ENCODE measurements at regions not wholly inside any gene's neighbourhood (a gene's known extent, or its start where the extent isn't known, plus 50 kb on each side); places are given as distances from the start of the nearest gene placed in this dataset.

DNA sequence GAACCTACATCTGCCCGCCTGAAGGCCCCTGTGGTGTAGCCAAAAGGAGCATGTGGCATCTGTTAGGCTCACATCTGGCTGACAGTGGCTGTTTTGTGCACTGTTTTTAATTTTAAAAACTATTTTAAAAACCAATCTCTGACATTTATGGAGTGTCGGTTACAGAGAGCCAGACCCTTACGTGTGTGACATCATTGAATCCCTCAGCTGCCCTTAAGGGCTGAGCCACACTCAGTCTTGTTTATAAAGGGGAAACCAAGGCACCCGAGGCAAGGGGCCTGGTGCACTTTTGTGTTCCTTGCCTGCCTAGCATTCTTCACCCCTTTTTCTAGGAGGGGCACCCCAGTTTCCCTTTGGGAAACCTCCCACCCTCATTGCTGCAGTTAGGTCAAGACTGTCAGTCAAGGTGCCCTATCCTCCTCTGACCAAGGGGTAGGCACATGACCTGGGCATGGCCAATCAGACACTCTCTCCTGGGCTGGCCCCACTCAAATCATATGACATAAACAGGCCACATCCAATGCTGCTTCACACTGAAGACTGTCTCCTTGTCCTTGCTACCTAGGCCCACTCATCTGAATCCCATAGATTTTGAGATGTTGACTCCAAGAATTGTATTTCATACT, 105.3 kb downstream of the LSM3 start:
- no peak for TF ChIP-seq POLR2A (IDR thresholded peaks at IDR 0.05)
- TF ChIP-seq, protein P1, sequence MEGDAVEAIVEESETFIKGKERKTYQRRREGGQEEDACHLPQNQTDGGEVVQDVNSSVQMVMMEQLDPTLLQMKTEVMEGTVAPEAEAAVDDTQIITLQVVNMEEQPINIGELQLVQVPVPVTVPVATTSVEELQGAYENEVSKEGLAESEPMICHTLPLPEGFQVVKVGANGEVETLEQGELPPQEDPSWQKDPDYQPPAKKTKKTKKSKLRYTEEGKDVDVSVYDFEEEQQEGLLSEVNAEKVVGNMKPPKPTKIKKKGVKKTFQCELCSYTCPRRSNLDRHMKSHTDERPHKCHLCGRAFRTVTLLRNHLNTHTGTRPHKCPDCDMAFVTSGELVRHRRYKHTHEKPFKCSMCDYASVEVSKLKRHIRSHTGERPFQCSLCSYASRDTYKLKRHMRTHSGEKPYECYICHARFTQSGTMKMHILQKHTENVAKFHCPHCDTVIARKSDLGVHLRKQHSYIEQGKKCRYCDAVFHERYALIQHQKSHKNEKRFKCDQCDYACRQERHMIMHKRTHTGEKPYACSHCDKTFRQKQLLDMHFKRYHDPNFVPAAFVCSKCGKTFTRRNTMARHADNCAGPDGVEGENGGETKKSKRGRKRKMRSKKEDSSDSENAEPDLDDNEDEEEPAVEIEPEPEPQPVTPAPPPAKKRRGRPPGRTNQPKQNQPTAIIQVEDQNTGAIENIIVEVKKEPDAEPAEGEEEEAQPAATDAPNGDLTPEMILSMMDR (IDR thresholded peaks at IDR 0.05): no peak

Measured in breast epithelium (tissue), 3 donors.